Mesenchymal stem cell (in vitro differentiated cells and primary cell): ENCODE measurements at regions not wholly inside any gene's neighbourhood (a gene's known extent, or its start where the extent isn't known, plus 50 kb on each side); places are given as distances from the start of the nearest gene placed in this dataset.

Experiments
- DNase-seq: peaks from one replicate; pipeline ENCODE4 v3.0.0-alpha.2; 2013
- H2AFZ ChIP-seq: one replicate; pipeline ENCODE4 v1.6.1; 2013; ENCODE audit warnings: low read depth, mild to moderate bottlenecking, control low read depth, inconsistent platforms, low read length, moderate library complexity
- H2AK5ac ChIP-seq: 2 replicates; pipeline ENCODE4 v1.6.1; 2013; ENCODE audit warnings: low read length, moderate library complexity, mild to moderate bottlenecking, inconsistent platforms; ENCODE audit not compliant: severe bottlenecking
- H2BK120ac ChIP-seq: one replicate; pipeline ENCODE4 v1.6.1; 2013; ENCODE audit warnings: low read depth, mild to moderate bottlenecking, inconsistent platforms, low read length, moderate library complexity
- H2BK12ac ChIP-seq, 2 experiments: one replicate each; pipeline ENCODE4 v1.6.1; 2013; ENCODE audit warnings: inconsistent platforms in 2 of 2, low read length in 2 of 2, mild to moderate bottlenecking in 2 of 2, moderate library complexity in 2 of 2, control low read depth in 1 of 2
- H2BK15ac ChIP-seq: one replicate; pipeline ENCODE4 v1.6.1; 2013; ENCODE audit warnings: mild to moderate bottlenecking, low read depth, inconsistent platforms; ENCODE audit not compliant: poor library complexity, severe bottlenecking
- H2BK5ac ChIP-seq: 2 replicates; pipeline ENCODE4 v1.6.1; 2013; ENCODE audit warnings: low read depth, mild to moderate bottlenecking, low read length, control low read depth, inconsistent platforms; ENCODE audit not compliant: poor library complexity, severe bottlenecking
- H3K14ac ChIP-seq, 2 experiments: one replicate each; pipeline ENCODE4 v1.6.1; 2013; ENCODE audit warnings: inconsistent platforms in 2 of 2, low read length in 2 of 2, control low read depth in 1 of 2, mild to moderate bottlenecking in 1 of 2, moderate library complexity in 1 of 2
- H3K18ac ChIP-seq, 2 experiments: one replicate each; pipeline ENCODE4 v1.6.1; 2013; ENCODE audit warnings: inconsistent platforms in 2 of 2, low read length in 2 of 2, control low read depth in 1 of 2, low read depth in 1 of 2, mild to moderate bottlenecking in 1 of 2
- H3K23ac ChIP-seq, 2 experiments: one replicate each; pipeline ENCODE4 v1.6.1; 2013; ENCODE audit warnings: inconsistent platforms in 2 of 2, low read length in 2 of 2, mild to moderate bottlenecking in 2 of 2, moderate library complexity in 2 of 2, control low read depth in 1 of 2
- H3K27ac ChIP-seq: 2 replicates; pipeline ENCODE4 v1.5.1; 2013; ENCODE audit warnings: mild to moderate bottlenecking, moderate library complexity, low read length, control low read depth, inconsistent platforms; ENCODE audit not compliant: poor library complexity, severe bottlenecking
- H3K27me3 ChIP-seq, 2 experiments: 2 replicates each; pipeline versions ENCODE4 v1.6.1 to v1.7.0; 2013; ENCODE audit warnings: low read length in 2 of 2, mild to moderate bottlenecking in 2 of 2, moderate library complexity in 2 of 2, control low read depth in 1 of 2, inconsistent platforms in 1 of 2; ENCODE audit not compliant: control insufficient read depth in 1 of 2, insufficient read depth in 1 of 2
- H3K36me3 ChIP-seq, 2 experiments: 2 replicates each; pipeline versions ENCODE4 v1.6.1 to v1.7.0; 2013; ENCODE audit warnings: low read length in 2 of 2, control low read depth in 1 of 2, inconsistent platforms in 1 of 2, low read depth in 1 of 2, mild to moderate bottlenecking in 1 of 2; ENCODE audit not compliant: insufficient read depth in 2 of 2, control insufficient read depth in 1 of 2
- H3K4ac ChIP-seq, 2 experiments: one replicate each; pipeline ENCODE4 v1.6.1; 2013; ENCODE audit warnings: inconsistent platforms in 2 of 2, low read length in 2 of 2, mild to moderate bottlenecking in 2 of 2, moderate library complexity in 2 of 2, control low read depth in 1 of 2, low read depth in 1 of 2
- H3K4me1 ChIP-seq: 2 replicates; pipeline ENCODE4 v1.6.1; 2013; ENCODE audit warnings: low read depth, low read length, control low read depth; ENCODE audit not compliant: control insufficient read depth, insufficient read depth
- H3K4me2 ChIP-seq: 2 replicates; pipeline ENCODE4 v1.6.1; 2013; ENCODE audit warnings: low read length, mild to moderate bottlenecking, inconsistent platforms; ENCODE audit not compliant: poor library complexity, severe bottlenecking
- H3K4me3 ChIP-seq, 2 experiments: 2 replicates each; pipeline versions ENCODE4 v1.5.1 to v1.7.0; 2013; ENCODE audit warnings: low read length in 2 of 2, mild to moderate bottlenecking in 2 of 2, control low read depth in 1 of 2, low read depth in 1 of 2; ENCODE audit not compliant: insufficient read depth in 1 of 2
- H3K79me1 ChIP-seq: replicated peaks from 2 replicates; pipeline ENCODE4 v1.6.1; 2013; ENCODE audit warnings: mild to moderate bottlenecking, control low read depth, low read length, inconsistent platforms; ENCODE audit not compliant: poor library complexity, severe bottlenecking
- H3K9ac ChIP-seq: 2 replicates; pipeline ENCODE4 v1.7.0; 2013; ENCODE audit warnings: mild to moderate bottlenecking, low read length, moderate library complexity
- H3K9me3 ChIP-seq: 2 replicates; pipeline ENCODE4 v1.7.0; 2013; ENCODE audit warnings: mild to moderate bottlenecking, low read length; ENCODE audit not compliant: control insufficient read depth
- H4K8ac ChIP-seq: one replicate; pipeline ENCODE4 v1.6.1; 2013; ENCODE audit warnings: inconsistent platforms, mild to moderate bottlenecking, low read length, moderate library complexity
- H4K91ac ChIP-seq: one replicate; pipeline ENCODE4 v1.6.1; 2013; ENCODE audit warnings: mild to moderate bottlenecking, low read length, inconsistent platforms
- whole genome bisulfite sequencing: methylation state at CpG from one replicate; pipeline ENCODE4 v1.1.7; 2013; ENCODE audit warnings: mixed read lengths; 5-methylcytosine and 5-hydroxymethylcytosine counted together

DNA sequence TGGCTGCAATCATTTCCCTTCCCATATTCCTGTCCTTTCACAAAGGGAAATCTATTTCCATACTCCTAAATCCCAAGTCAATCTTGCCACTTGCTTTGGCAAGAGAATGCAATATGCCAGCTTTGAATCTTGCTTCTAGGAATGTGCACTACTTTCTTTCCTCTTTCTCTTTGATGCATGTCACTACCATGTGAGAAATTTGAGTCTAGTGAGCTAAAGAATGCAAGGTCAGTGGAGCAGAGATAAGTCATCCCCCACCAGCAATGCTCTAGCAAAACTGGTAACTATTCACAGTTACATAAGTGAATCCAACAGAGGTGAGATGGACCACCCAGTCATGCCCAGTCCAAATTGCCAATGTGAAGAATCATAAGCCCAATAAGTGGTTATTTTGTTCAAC is 910.4 kb downstream of the RAB28 start:
- no peak overlapping the region for H3K4me2 ChIP-seq
- H2BK12ac ChIP-seq: no peak overlapping the region
- H2AK5ac ChIP-seq: no peak overlapping the region
- no peaks in the 10 kb centered on the region for H3K27me3 ChIP-seq
- no peak overlapping the region for H4K8ac ChIP-seq
- DNase-seq: no peak
- no peak overlapping the region for H2BK15ac ChIP-seq
- no peak overlapping the region for H2BK5ac ChIP-seq
- no peak overlapping the region for H4K91ac ChIP-seq
- no peak overlapping the region for H3K14ac ChIP-seq
- H3K4me1 ChIP-seq: no peaks in the 10 kb centered on the region
- no peak overlapping the region for H3K4me3 ChIP-seq
- no peaks in the 10 kb centered on the region for H3K9me3 ChIP-seq
- no peak overlapping the region for H3K18ac ChIP-seq
- no peaks in the 10 kb centered on the region for H3K36me3 ChIP-seq
- H3K27ac ChIP-seq: no peak overlapping the region
- H3K79me1 ChIP-seq: no peaks in the 10 kb centered on the region
- H3K9ac ChIP-seq: no peak overlapping the region
- H2AFZ ChIP-seq: no peak overlapping the region
- no peak overlapping the region for H3K23ac ChIP-seq
- no peak overlapping the region for H2BK120ac ChIP-seq
- no peak overlapping the region for H3K4ac ChIP-seq

DNA sequence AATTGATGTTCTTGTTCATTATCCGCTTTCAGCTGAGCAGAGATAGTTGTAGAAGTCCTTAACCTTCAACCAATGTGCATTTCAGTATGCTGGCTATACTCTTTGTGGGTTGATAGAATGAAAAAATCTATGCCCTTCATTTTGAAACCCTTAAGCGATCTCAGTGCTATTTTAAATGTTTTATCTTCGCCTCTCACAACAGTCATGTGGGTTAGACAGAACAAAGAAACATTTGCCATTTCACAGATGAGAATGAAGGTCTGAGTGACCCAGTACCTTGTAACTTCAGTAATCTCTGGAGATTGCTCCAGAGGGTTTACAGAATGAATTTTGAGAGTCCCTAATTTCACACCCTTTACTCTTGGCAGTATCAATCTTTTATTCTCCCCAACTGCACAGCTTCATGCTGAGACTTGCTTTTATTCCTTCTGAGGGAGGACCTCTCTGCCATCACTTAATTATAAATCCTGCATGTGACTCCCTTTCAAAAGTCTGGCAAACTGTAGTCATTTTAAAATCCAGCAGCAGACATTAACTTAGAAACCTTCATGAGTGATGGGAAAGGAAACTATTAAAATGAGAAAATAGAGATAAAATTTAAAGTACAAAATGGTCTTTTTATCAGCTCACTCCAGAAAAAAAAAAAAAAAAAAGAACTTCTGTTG is 921.5 kb downstream of the RAB28 start:
- DNase-seq: no peak
- Histone ChIP-seq H3K4me1 (no peaks in the 10 kb centered on the region), H2AFZ (no peak overlapping the region), H2BK15ac (no peak overlapping the region), H3K9ac (no peak overlapping the region), H3K36me3 (no peaks in the 10 kb centered on the region), H4K8ac (no peak overlapping the region), H2BK120ac (no peak overlapping the region), H3K14ac (no peak overlapping the region), H2BK5ac (no peak overlapping the region), H3K27me3 (no peaks in the 10 kb centered on the region), H3K4ac (no peak overlapping the region), H3K23ac (no peak overlapping the region), H3K18ac (no peak overlapping the region), H2AK5ac (no peak overlapping the region), H4K91ac (no peak overlapping the region), H3K27ac (no peak overlapping the region), H3K79me1 (no peaks in the 10 kb centered on the region), H3K4me2 (no peak overlapping the region), H3K9me3 (no peaks in the 10 kb centered on the region), H2BK12ac (no peak overlapping the region), H3K4me3 (no peak overlapping the region)
- 100% methylated on average over 2 of the region's 3 CpGs for WGBS

GRCh38 chr4:12562021-12562420 is 922.1 kb downstream of the RAB28 start:
- DNase-seq: no peak
- Histone ChIP-seq H3K9ac (no peak overlapping the region), H4K91ac (no peak overlapping the region), H2BK12ac (no peak overlapping the region), H3K9me3 (no peaks in the 10 kb centered on the region), H3K23ac (no peak overlapping the region), H3K14ac (no peak overlapping the region), H3K4me1 (no peaks in the 10 kb centered on the region), H3K27me3 (no peaks in the 10 kb centered on the region), H3K27ac (no peak overlapping the region), H3K4ac (no peak overlapping the region), H3K36me3 (no peaks in the 10 kb centered on the region), H2AFZ (no peak overlapping the region), H2BK120ac (no peak overlapping the region), H3K79me1 (no peaks in the 10 kb centered on the region), H3K4me3 (no peak overlapping the region), H2BK5ac (no peak overlapping the region), H2AK5ac (no peak overlapping the region), H3K4me2 (no peak overlapping the region), H4K8ac (no peak overlapping the region), H2BK15ac (no peak overlapping the region), H3K18ac (no peak overlapping the region)

- H4K8ac ChIP-seq: no peak overlapping the region
- H3K23ac ChIP-seq: no peak overlapping the region
- no peak overlapping the region for H2AFZ ChIP-seq
- no peak overlapping the region for H3K4me2 ChIP-seq
- H3K18ac ChIP-seq: no peak overlapping the region
- no peaks in the 10 kb centered on the region for H3K36me3 ChIP-seq
- H3K27me3 ChIP-seq: no peaks in the 10 kb centered on the region
- H3K27ac ChIP-seq: no peak overlapping the region
- no peak overlapping the region for H3K14ac ChIP-seq
- H3K9me3 ChIP-seq: peaks cover 4% of the 10 kb centered on the region
- DNase-seq: peak; percentile 75
- H2BK12ac ChIP-seq: no peak overlapping the region
- no peak overlapping the region for H4K91ac ChIP-seq
- H3K4me3 ChIP-seq: no peak overlapping the region
- no peak overlapping the region for H3K9ac ChIP-seq
- WGBS: 41% methylated on average over 4 of the region's 4 CpGs
- no peak overlapping the region for H2AK5ac ChIP-seq
- H2BK5ac ChIP-seq: no peak overlapping the region
- no peak overlapping the region for H2BK15ac ChIP-seq
- H3K4me1 ChIP-seq: no peaks in the 10 kb centered on the region
- H3K4ac ChIP-seq: no peak overlapping the region
- no peaks in the 10 kb centered on the region for H3K79me1 ChIP-seq
- no peak overlapping the region for H2BK120ac ChIP-seq
These were observed 929.1 kb downstream of the RAB28 start for GRCh38 chr4:12555011-12555410.
